Adipocyte (in vitro differentiated cells): ENCODE measurements at regions not wholly inside any gene's neighbourhood (a gene's known extent, or its start where the extent isn't known, plus 50 kb on each side); places are given as distances from the start of the nearest gene placed in this dataset.

Experiments used
- DNase-seq: peaks from one replicate; pipeline ENCODE4 v3.0.0-alpha.2; 2015; ENCODE audit warnings: low read depth
- H3K27me3 ChIP-seq: replicated peaks from 2 replicates; pipeline ENCODE4 v1.7.0; 2013; ENCODE audit warnings: mild to moderate bottlenecking, low read length, moderate library complexity; ENCODE audit not compliant: control insufficient read depth, insufficient read depth
- H3K36me3 ChIP-seq: 2 replicates; pipeline ENCODE4 v1.7.0; 2013; ENCODE audit warnings: low read length, mild to moderate bottlenecking, moderate library complexity; ENCODE audit not compliant: control insufficient read depth, insufficient read depth, severe bottlenecking
- H3K4me1 ChIP-seq: 2 replicates; pipeline ENCODE4 v1.7.0; 2013; ENCODE audit warnings: mild to moderate bottlenecking, low read length, moderate library complexity; ENCODE audit not compliant: control insufficient read depth, insufficient read depth
- H3K4me3 ChIP-seq: 2 replicates; pipeline ENCODE4 v1.7.0; 2013; ENCODE audit warnings: mild to moderate bottlenecking, low read length, moderate library complexity
- H3K9ac ChIP-seq: 2 replicates; pipeline ENCODE4 v1.7.0; 2013; ENCODE audit warnings: mild to moderate bottlenecking, low read length, moderate library complexity
- H3K9me3 ChIP-seq: 2 replicates; pipeline ENCODE4 v1.7.0; 2013; ENCODE audit warnings: mild to moderate bottlenecking, low read length, moderate library complexity; ENCODE audit not compliant: control insufficient read depth

- peaks cover 6% of the 10 kb centered on the region for H3K27me3 ChIP-seq
- no peaks in the 10 kb centered on the region for H3K9me3 ChIP-seq
- DNase-seq = no peak
- H3K4me1 ChIP-seq = no peaks in the 10 kb centered on the region
- H3K9ac ChIP-seq = no peak overlapping the region
- no peak overlapping the region for H3K4me3 ChIP-seq
- H3K36me3 ChIP-seq = no peaks in the 10 kb centered on the region
Measured at GRCh38 chr2:41981417-41981816, 66.4 kb upstream of the PKDCC start.

GRCh38 chr2:41985573-41986095 is 62.2 kb upstream of the PKDCC start:
- Histone ChIP-seq H3K27me3 (peaks cover 6% of the 10 kb centered on the region), H3K9ac (no peak overlapping the region), H3K9me3 (no peaks in the 10 kb centered on the region), H3K4me1 (peaks cover 18% of the 10 kb centered on the region), H3K36me3 (no peaks in the 10 kb centered on the region), H3K4me3 (no peak overlapping the region)
- DNase-seq = no peak

- H3K4me3 ChIP-seq = no peak overlapping the region
- no peaks in the 10 kb centered on the region for H3K36me3 ChIP-seq
- H3K4me1 ChIP-seq = peaks cover 29% of the 10 kb centered on the region
- H3K27me3 ChIP-seq = no peaks in the 10 kb centered on the region
- DNase-seq = no peak
- peak overlapping the region; percentile 1 for H3K9ac ChIP-seq
- H3K9me3 ChIP-seq = no peaks in the 10 kb centered on the region
Measured at GRCh38 chr2:41989501-41990180, 58.2 kb upstream of the PKDCC start.

- H3K4me3 ChIP-seq = no peak overlapping the region
Measured at GRCh38 chr2:41990245-41990644, 57.6 kb upstream of the PKDCC start.

GRCh38 chr2:41990688-41991087 is 57.1 kb upstream of the PKDCC start:
- Histone ChIP-seq H3K4me1 (peaks cover 31% of the 10 kb centered on the region), H3K36me3 (no peaks in the 10 kb centered on the region), H3K9me3 (no peaks in the 10 kb centered on the region), H3K9ac (no peak overlapping the region), H3K27me3 (no peaks in the 10 kb centered on the region), H3K4me3 (no peak overlapping the region)
- DNase-seq = no peak

More at GRCh38 chr2:41990245-41990644, 57.6 kb upstream of the PKDCC start:
- no peaks in the 10 kb centered on the region for H3K9me3 ChIP-seq
- no peaks in the 10 kb centered on the region for H3K27me3 ChIP-seq
- peaks cover 31% of the 10 kb centered on the region for H3K4me1 ChIP-seq
- DNase-seq = no peak
- no peak overlapping the region for H3K9ac ChIP-seq
- H3K36me3 ChIP-seq = no peaks in the 10 kb centered on the region

GRCh38 chr2:41992056-41992642 is 55.7 kb upstream of the PKDCC start:
- Histone ChIP-seq H3K36me3 (no peaks in the 10 kb centered on the region), H3K9me3 (no peaks in the 10 kb centered on the region), H3K27me3 (no peaks in the 10 kb centered on the region), H3K9ac (no peak overlapping the region), H3K4me1 (peaks cover 31% of the 10 kb centered on the region), H3K4me3 (no peak overlapping the region)
- DNase-seq = no peak

- Histone ChIP-seq H3K9me3 (no peaks in the 10 kb centered on the region), H3K4me1 (peaks cover 33% of the 10 kb centered on the region), H3K36me3 (no peaks in the 10 kb centered on the region), H3K4me3 (no peak overlapping the region), H3K9ac (no peak overlapping the region), H3K27me3 (no peaks in the 10 kb centered on the region)
- no peak for DNase-seq
Measured at GRCh38 chr2:41992671-41993434, 55.0 kb upstream of the PKDCC start.

- Histone ChIP-seq H3K4me3 (no peak overlapping the region), H3K9ac (no peak overlapping the region), H3K27me3 (no peaks in the 10 kb centered on the region), H3K4me1 (peaks cover 39% of the 10 kb centered on the region), H3K36me3 (no peaks in the 10 kb centered on the region), H3K9me3 (no peaks in the 10 kb centered on the region)
- DNase-seq = no peak
Measured at GRCh38 chr2:41993435-41993925, 54.3 kb upstream of the PKDCC start.

- H3K4me3 ChIP-seq = no peak overlapping the region
- no peaks in the 10 kb centered on the region for H3K27me3 ChIP-seq
- H3K9ac ChIP-seq = no peak overlapping the region
- H3K36me3 ChIP-seq = no peaks in the 10 kb centered on the region
- H3K9me3 ChIP-seq = no peaks in the 10 kb centered on the region
- peaks cover 43% of the 10 kb centered on the region for H3K4me1 ChIP-seq
- DNase-seq = peak; percentile 35
Measured at GRCh38 chr2:41994233-41994637, 53.6 kb upstream of the PKDCC start.

- peaks cover 43% of the 10 kb centered on the region for H3K4me1 ChIP-seq
- no peak overlapping the region for H3K9ac ChIP-seq
- DNase-seq = no peak
- H3K36me3 ChIP-seq = no peaks in the 10 kb centered on the region
- no peak overlapping the region for H3K4me3 ChIP-seq
- no peaks in the 10 kb centered on the region for H3K27me3 ChIP-seq
- H3K9me3 ChIP-seq = no peaks in the 10 kb centered on the region
Measured at GRCh38 chr2:41994661-41995060, 53.2 kb upstream of the PKDCC start.

GRCh38 chr2:41997561-41997960 is 50.3 kb upstream of the PKDCC start:
- no peak for DNase-seq

More at GRCh38 chr2:41997561-41997960, 50.3 kb upstream of the PKDCC start:
- Histone ChIP-seq H3K9me3 (no peaks in the 10 kb centered on the region), H3K4me1 (peaks cover 31% of the 10 kb centered on the region), H3K36me3 (no peaks in the 10 kb centered on the region), H3K9ac (no peak overlapping the region), H3K4me3 (no peak overlapping the region), H3K27me3 (no peaks in the 10 kb centered on the region)
